HCT116 (cell line): ENCODE measurements at regions not wholly inside any gene's neighbourhood (a gene's known extent, or its start where the extent isn't known, plus 50 kb on each side); places are given as distances from the start of the nearest gene placed in this dataset.

Source experiments
- ATAC-seq: fragments of 200-7000 bp; cut with Tn5 transposase; 2 replicates; pipeline ENCODE4 v1.9.1; 2020; ENCODE audit warnings: mild to moderate bottlenecking, moderate library complexity
- BruUV-seq: library from RNA; stranded (reverse); fragments of 400-500 nt; replicated peaks from 2 replicates; lab custom pipeline; 2021; lab: Mats Ljungman, UMichigan
- CTCF ChIA-PET: fragments of 300-600 bp; sonication (Branson Sonifier 250); formaldehyde crosslinking; loops from one replicate; lab custom pipeline; 2021; ENCODE audit warnings: antibody characterized with exemption; lab: Charles Lee
- POLR2A ChIA-PET: fragments of 300-600, 350-600 bp; sonication (Branson Sonifier 250); formaldehyde crosslinking; loops from one replicate; lab custom pipeline; 2021; ENCODE audit warnings: antibody characterized with exemption; lab: Charles Lee
- RAD21 ChIA-PET, 2 experiments: fragments of 300-600 bp; sonication (Branson Sonifier 250); formaldehyde crosslinking; loops; one replicate each; lab custom pipeline; 2023; ENCODE audit warnings: low total read pairs in 2 of 2; ENCODE audit not compliant: uncharacterized antibody in 2 of 2, unreplicated experiment in 2 of 2, low non-redundant PET in 1 of 2; lab: Charles Lee
- DNase-seq: peaks from one replicate; pipeline ENCODE4 v3.0.0-alpha.2; 2010; ENCODE audit warnings: low read depth, low spot score
- H2AFZ ChIP-seq: fragments of 200-600 bp; shearing (Covaris generic), sonication (generic); 2 replicates; pipeline ENCODE4 v1.6.1; 2017; ENCODE audit warnings: low read depth, mixed run types, mixed read lengths, antibody characterized with exemption, low read length; ENCODE audit not compliant: poor library complexity, severe bottlenecking
- H3K27ac ChIP-seq: 2 replicates; pipeline ENCODE4 v1.5.1; 2012; ENCODE audit warnings: low read depth, low read length
- H3K27me3 ChIP-seq: fragments of 200-600 bp; sonication (generic); 2 replicates; pipeline ENCODE4 v1.6.1; 2016; ENCODE audit warnings: mixed run types, low read length, mixed read lengths; ENCODE audit not compliant: insufficient read depth
- H3K36me3 ChIP-seq, 2 experiments: fragments of 200-500 bp in 1 of 2; fragments of 200-600 bp in 1 of 2; sonication (Bioruptor generic) in 1 of 2; sonication (generic) in 1 of 2; 2 replicates each; pipeline versions ENCODE4 v1.5.1 to v1.6.1; 2014 to 2016; ENCODE audit warnings: low read length in 2 of 2, inconsistent platforms in 1 of 2, mixed read lengths in 1 of 2, mixed run types in 1 of 2; ENCODE audit not compliant: insufficient read depth in 2 of 2, control insufficient read depth in 1 of 2
- H3K4me1 ChIP-seq, 2 experiments: fragments of 200-600 bp in 1 of 2; sonication (generic) in 1 of 2; 2 replicates each; pipeline versions ENCODE4 v1.5.1 to v1.6.1; 2012 to 2017; ENCODE audit warnings: low read length in 2 of 2, inconsistent platforms in 1 of 2, mild to moderate bottlenecking in 1 of 2, mixed read lengths in 1 of 2, mixed run types in 1 of 2, moderate library complexity in 1 of 2; ENCODE audit not compliant: insufficient read depth in 2 of 2, control insufficient read depth in 1 of 2
- H3K4me2 ChIP-seq: fragments of 200-600 bp; sonication (generic); 2 replicates; pipeline ENCODE4 v1.6.1; 2017; ENCODE audit warnings: mixed run types, low read length, mixed read lengths
- H3K4me3 ChIP-seq, 2 experiments: fragments of 200-600 bp in 1 of 2; sonication (generic) in 1 of 2; replicated peaks in 1 of 2; 2 replicates each; pipeline ENCODE4 v1.5.1; 2011 to 2016; ENCODE audit warnings: low read length in 2 of 2, control low read depth in 1 of 2, low read depth in 1 of 2, mild to moderate bottlenecking in 1 of 2, mixed read lengths in 1 of 2, mixed run types in 1 of 2
- H3K79me2 ChIP-seq: fragments of 200-600 bp; sonication (generic); 2 replicates; pipeline ENCODE4 v1.6.1; 2017; ENCODE audit warnings: mild to moderate bottlenecking, mixed run types, low read length, moderate library complexity, mixed read lengths; ENCODE audit not compliant: insufficient read depth
- H3K9ac ChIP-seq: fragments of 200-600 bp; sonication (generic); 2 replicates; pipeline ENCODE4 v1.6.1; 2016; ENCODE audit warnings: low read length, mixed read lengths
- H3K9me2 ChIP-seq: fragments of 200-600 bp; sonication (generic), shearing (Covaris generic); 2 replicates; pipeline ENCODE4 v1.6.1; 2017; ENCODE audit warnings: mixed run types, mild to moderate bottlenecking, moderate library complexity; ENCODE audit not compliant: insufficient read depth
- H3K9me3 ChIP-seq, 2 experiments: fragments of 200-500 bp in 1 of 2; fragments of 200-600 bp in 1 of 2; sonication (Bioruptor generic) in 1 of 2; sonication (generic) in 1 of 2; 2 replicates each; pipeline ENCODE4 v1.6.1; 2014 to 2017; ENCODE audit warnings: low read length in 2 of 2, mixed read lengths in 2 of 2, inconsistent platforms in 1 of 2, low read depth in 1 of 2, mild to moderate bottlenecking in 1 of 2, mixed run types in 1 of 2, moderate library complexity in 1 of 2; ENCODE audit not compliant: control insufficient read depth in 1 of 2, insufficient read depth in 1 of 2
- H4K20me1 ChIP-seq: fragments of 200-600 bp; sonication (generic), shearing (Covaris generic); 2 replicates; pipeline ENCODE4 v1.6.1; 2017; ENCODE audit warnings: mixed run types, mild to moderate bottlenecking, moderate library complexity; ENCODE audit not compliant: insufficient read depth
- CEBPB ChIP-seq: IDR thresholded peaks from 2 replicates; pipeline ENCODE4 v1.6.1; 2012; ENCODE audit warnings: low read depth
- EGR1 ChIP-seq: IDR thresholded peaks from 2 replicates; pipeline ENCODE4 v1.6.1; 2012; ENCODE audit warnings: low read depth
- ELF1 ChIP-seq: IDR thresholded peaks from 2 replicates; pipeline ENCODE4 v1.6.1; 2012; ENCODE audit warnings: low read depth, borderline replicate concordance
- EZH2 ChIP-seq: fragments of 200-600 bp; sonication (generic); IDR thresholded peaks from 2 replicates; pipeline ENCODE4 v1.6.1; 2017; ENCODE audit warnings: antibody characterized with exemption, mixed run types
- FOSL1 ChIP-seq: IDR thresholded peaks from 2 replicates; pipeline ENCODE4 v1.6.1; 2012; ENCODE audit warnings: low read depth
- POLR2A ChIP-seq: IDR thresholded peaks from 2 replicates; pipeline ENCODE4 v1.7.0; 2011; ENCODE audit warnings: borderline replicate concordance; ENCODE audit not compliant: insufficient read depth, insufficient read length; ENCODE audit errors: extremely low read depth
- POLR2AphosphoS5 ChIP-seq: IDR thresholded peaks from 2 replicates; pipeline ENCODE4 v1.6.1; 2011; ENCODE audit warnings: mild to moderate bottlenecking, low read depth, low read length, moderate library complexity
- RAD21 ChIP-seq: IDR thresholded peaks from 2 replicates; pipeline ENCODE4 v1.6.1; 2012; ENCODE audit warnings: low read depth, mild to moderate bottlenecking
- SIN3A ChIP-seq: IDR thresholded peaks from 2 replicates; pipeline ENCODE4 v1.6.1; 2012; ENCODE audit warnings: low read depth
- SP1 ChIP-seq: IDR thresholded peaks from 2 replicates; pipeline ENCODE4 v1.6.1; 2012; ENCODE audit warnings: low read depth
- SRF ChIP-seq: IDR thresholded peaks from 2 replicates; pipeline ENCODE4 v1.6.1; 2012; ENCODE audit warnings: low read depth
- TCF7L2 ChIP-seq: IDR thresholded peaks from 2 replicates; pipeline ENCODE4 v1.7.0; 2011; ENCODE audit warnings: borderline replicate concordance, inconsistent platforms; ENCODE audit not compliant: insufficient read depth, insufficient read length; ENCODE audit errors: extremely low read depth
- YY1 ChIP-seq: IDR thresholded peaks from 2 replicates; pipeline ENCODE4 v1.6.1; 2011; ENCODE audit warnings: low read length, low read depth, moderate library complexity, mild to moderate bottlenecking; ENCODE audit not compliant: insufficient replicate concordance; ENCODE audit errors: extremely low read depth
- ZNF274 ChIP-seq: fragments of 200-500 bp; sonication (Bioruptor generic); IDR thresholded peaks from 2 replicates; pipeline ENCODE4 v1.6.1; 2014; ENCODE audit warnings: mild to moderate bottlenecking, low read depth, low read length, inconsistent platforms
- intact Hi-C: fragments of 100-400 bp; cut with micrococcal nuclease; formaldehyde crosslinking; loops from 2 replicates; pipeline ENCODE4 v1.10.0; 2022
- TF ChIP-seq, protein P1 (sequence below): IDR thresholded peaks from 2 replicates; pipeline ENCODE4 v1.6.1; 2012
- TF ChIP-seq, protein P2 (sequence below): IDR thresholded peaks from 2 replicates; pipeline ENCODE4 v1.6.1; 2012; ENCODE audit warnings: low read depth
- TF ChIP-seq, protein P3 (sequence below), 3 experiments: fragments of 200-600 bp in 1 of 3; sonication (generic) in 1 of 3; IDR thresholded peaks in 2 of 3; conservative IDR thresholded peaks in 1 of 3; 2 replicates each; pipeline ENCODE4 v1.5.1; 2012 to 2017; ENCODE audit warnings: low read depth in 2 of 3, low read length in 2 of 3, antibody characterized with exemption in 1 of 3, borderline replicate concordance in 1 of 3, control low read depth in 1 of 3, mild to moderate bottlenecking in 1 of 3, mixed read lengths in 1 of 3, mixed run types in 1 of 3, moderate library complexity in 1 of 3; ENCODE audit not compliant: insufficient read depth in 1 of 3
- TF ChIP-seq, protein P4 (sequence below): IDR thresholded peaks from 2 replicates; pipeline ENCODE4 v1.6.1; 2011; ENCODE audit warnings: mild to moderate bottlenecking, low read length, moderate library complexity; ENCODE audit not compliant: insufficient replicate concordance; ENCODE audit errors: extremely low read depth

- ChIA-PET CTCF (no interaction called here), POLR2A (no interaction called here), RAD21 (no interaction called here)
- no peak for DNase-seq
- Histone ChIP-seq H3K9me3 (no peaks in the 10 kb centered on the region), H3K4me2 (no peak overlapping the region), H3K79me2 (peaks cover 37% of the 10 kb centered on the region), H3K9me2 (no peaks in the 10 kb centered on the region), H2AFZ (no peak overlapping the region), H3K36me3 (peaks cover 38 to 42% of the 10 kb centered on the region in 2 experiments; a peak in 3 of 4 replicates), H4K20me1 (no peaks in the 10 kb centered on the region), H3K27ac (no peak overlapping the region; the same call in 1 of the 2 replicates), H3K27me3 (no peaks in the 10 kb centered on the region), H3K4me3 (no peak overlapping the region), H3K4me1 (no peaks in the 10 kb centered on the region), H3K9ac (no peak overlapping the region)
- intact Hi-C loops = no loop called here
- no peak for TF ChIP-seq EZH2
- TF ChIP-seq RAD21 = no peak
- no peak for TF ChIP-seq SIN3A
- TF ChIP-seq ELF1 = no peak
- TF ChIP-seq, protein P1, sequence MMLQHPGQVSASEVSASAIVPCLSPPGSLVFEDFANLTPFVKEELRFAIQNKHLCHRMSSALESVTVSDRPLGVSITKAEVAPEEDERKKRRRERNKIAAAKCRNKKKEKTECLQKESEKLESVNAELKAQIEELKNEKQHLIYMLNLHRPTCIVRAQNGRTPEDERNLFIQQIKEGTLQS = no peak
- TF ChIP-seq, protein P2, sequence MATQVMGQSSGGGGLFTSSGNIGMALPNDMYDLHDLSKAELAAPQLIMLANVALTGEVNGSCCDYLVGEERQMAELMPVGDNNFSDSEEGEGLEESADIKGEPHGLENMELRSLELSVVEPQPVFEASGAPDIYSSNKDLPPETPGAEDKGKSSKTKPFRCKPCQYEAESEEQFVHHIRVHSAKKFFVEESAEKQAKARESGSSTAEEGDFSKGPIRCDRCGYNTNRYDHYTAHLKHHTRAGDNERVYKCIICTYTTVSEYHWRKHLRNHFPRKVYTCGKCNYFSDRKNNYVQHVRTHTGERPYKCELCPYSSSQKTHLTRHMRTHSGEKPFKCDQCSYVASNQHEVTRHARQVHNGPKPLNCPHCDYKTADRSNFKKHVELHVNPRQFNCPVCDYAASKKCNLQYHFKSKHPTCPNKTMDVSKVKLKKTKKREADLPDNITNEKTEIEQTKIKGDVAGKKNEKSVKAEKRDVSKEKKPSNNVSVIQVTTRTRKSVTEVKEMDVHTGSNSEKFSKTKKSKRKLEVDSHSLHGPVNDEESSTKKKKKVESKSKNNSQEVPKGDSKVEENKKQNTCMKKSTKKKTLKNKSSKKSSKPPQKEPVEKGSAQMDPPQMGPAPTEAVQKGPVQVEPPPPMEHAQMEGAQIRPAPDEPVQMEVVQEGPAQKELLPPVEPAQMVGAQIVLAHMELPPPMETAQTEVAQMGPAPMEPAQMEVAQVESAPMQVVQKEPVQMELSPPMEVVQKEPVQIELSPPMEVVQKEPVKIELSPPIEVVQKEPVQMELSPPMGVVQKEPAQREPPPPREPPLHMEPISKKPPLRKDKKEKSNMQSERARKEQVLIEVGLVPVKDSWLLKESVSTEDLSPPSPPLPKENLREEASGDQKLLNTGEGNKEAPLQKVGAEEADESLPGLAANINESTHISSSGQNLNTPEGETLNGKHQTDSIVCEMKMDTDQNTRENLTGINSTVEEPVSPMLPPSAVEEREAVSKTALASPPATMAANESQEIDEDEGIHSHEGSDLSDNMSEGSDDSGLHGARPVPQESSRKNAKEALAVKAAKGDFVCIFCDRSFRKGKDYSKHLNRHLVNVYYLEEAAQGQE = no peak
- TF ChIP-seq EGR1 = no peak
- no peak for TF ChIP-seq SRF
- TF ChIP-seq, protein P3, sequence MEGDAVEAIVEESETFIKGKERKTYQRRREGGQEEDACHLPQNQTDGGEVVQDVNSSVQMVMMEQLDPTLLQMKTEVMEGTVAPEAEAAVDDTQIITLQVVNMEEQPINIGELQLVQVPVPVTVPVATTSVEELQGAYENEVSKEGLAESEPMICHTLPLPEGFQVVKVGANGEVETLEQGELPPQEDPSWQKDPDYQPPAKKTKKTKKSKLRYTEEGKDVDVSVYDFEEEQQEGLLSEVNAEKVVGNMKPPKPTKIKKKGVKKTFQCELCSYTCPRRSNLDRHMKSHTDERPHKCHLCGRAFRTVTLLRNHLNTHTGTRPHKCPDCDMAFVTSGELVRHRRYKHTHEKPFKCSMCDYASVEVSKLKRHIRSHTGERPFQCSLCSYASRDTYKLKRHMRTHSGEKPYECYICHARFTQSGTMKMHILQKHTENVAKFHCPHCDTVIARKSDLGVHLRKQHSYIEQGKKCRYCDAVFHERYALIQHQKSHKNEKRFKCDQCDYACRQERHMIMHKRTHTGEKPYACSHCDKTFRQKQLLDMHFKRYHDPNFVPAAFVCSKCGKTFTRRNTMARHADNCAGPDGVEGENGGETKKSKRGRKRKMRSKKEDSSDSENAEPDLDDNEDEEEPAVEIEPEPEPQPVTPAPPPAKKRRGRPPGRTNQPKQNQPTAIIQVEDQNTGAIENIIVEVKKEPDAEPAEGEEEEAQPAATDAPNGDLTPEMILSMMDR (IDR thresholded peaks at IDR 0.05 in 2 of 3, conservative IDR thresholded peaks at IDR 0.05 in 1 of 3; ENCODE audit: borderline replicate concordance in 1 of 3, insufficient read depth in 1 of 3, low read depth in 2 of 3, low read length in 2 of 3) = no peak
- TF ChIP-seq TCF7L2 = no peak
- TF ChIP-seq, protein P4, sequence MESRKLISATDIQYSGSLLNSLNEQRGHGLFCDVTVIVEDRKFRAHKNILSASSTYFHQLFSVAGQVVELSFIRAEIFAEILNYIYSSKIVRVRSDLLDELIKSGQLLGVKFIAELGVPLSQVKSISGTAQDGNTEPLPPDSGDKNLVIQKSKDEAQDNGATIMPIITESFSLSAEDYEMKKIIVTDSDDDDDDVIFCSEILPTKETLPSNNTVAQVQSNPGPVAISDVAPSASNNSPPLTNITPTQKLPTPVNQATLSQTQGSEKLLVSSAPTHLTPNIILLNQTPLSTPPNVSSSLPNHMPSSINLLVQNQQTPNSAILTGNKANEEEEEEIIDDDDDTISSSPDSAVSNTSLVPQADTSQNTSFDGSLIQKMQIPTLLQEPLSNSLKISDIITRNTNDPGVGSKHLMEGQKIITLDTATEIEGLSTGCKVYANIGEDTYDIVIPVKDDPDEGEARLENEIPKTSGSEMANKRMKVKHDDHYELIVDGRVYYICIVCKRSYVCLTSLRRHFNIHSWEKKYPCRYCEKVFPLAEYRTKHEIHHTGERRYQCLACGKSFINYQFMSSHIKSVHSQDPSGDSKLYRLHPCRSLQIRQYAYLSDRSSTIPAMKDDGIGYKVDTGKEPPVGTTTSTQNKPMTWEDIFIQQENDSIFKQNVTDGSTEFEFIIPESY = no peak
- no peak for TF ChIP-seq CEBPB
- TF ChIP-seq POLR2AphosphoS5 = no peak
- TF ChIP-seq FOSL1 = no peak
- no peak for TF ChIP-seq YY1
- no peak for TF ChIP-seq SP1
- no peak for TF ChIP-seq POLR2A
- TF ChIP-seq ZNF274 = no peak
- no peak for ATAC-seq
- BruUV-seq = no TSS peak
Measured at GRCh38 chr2:219759801-219760200, 132.4 kb downstream of the SLC4A3 start.
